ENCODE measurements at regions not wholly inside any gene's neighbourhood (a gene's known extent, or its start where the extent isn't known, plus 50 kb on each side); places are given as distances from the start of the nearest gene placed in this dataset.

DNA sequence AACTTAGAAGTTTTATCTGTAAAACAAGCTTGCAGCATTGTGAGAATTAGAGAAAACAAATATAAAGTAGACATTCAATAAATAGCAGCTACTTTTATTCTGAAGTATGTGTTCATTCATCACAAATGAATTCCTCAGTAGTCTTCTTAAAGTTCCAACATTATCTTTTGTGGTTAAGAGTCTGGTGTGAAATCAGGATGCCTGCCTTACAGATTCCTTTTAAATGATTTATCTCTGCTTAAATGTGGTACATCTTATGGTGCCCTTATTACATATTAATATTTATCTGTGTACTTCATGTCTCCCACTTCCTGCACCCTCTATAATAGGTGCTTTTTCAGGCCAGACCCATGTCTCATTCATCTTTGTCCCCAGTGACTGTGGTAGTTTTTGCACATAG, 595.0 kb downstream of the STK39 start:
- TF ChIP-seq POLR2A (IDR thresholded peaks at IDR 0.05): no peak
- TF ChIP-seq, protein P1, sequence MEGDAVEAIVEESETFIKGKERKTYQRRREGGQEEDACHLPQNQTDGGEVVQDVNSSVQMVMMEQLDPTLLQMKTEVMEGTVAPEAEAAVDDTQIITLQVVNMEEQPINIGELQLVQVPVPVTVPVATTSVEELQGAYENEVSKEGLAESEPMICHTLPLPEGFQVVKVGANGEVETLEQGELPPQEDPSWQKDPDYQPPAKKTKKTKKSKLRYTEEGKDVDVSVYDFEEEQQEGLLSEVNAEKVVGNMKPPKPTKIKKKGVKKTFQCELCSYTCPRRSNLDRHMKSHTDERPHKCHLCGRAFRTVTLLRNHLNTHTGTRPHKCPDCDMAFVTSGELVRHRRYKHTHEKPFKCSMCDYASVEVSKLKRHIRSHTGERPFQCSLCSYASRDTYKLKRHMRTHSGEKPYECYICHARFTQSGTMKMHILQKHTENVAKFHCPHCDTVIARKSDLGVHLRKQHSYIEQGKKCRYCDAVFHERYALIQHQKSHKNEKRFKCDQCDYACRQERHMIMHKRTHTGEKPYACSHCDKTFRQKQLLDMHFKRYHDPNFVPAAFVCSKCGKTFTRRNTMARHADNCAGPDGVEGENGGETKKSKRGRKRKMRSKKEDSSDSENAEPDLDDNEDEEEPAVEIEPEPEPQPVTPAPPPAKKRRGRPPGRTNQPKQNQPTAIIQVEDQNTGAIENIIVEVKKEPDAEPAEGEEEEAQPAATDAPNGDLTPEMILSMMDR (IDR thresholded peaks at IDR 0.05 in 8 of 11, conservative IDR thresholded peaks at IDR 0.05 in 3 of 11): no peak
